Liver (tissue), 3 donors: ENCODE measurements at regions not wholly inside any gene's neighbourhood (a gene's known extent, or its start where the extent isn't known, plus 50 kb on each side); places are given as distances from the start of the nearest gene placed in this dataset.

Experiments
- CTCF ChIP-seq: fragments of 150-350 bp; IDR thresholded peaks from 2 replicates; pipeline ENCODE4 v1.5.1; 2017; ENCODE audit warnings: improper control_type of control experiment, low read depth, low read length; ENCODE audit not compliant: missing input control
- JUND ChIP-seq, 2 donors: IDR thresholded peaks; 2 replicates each; pipeline ENCODE4 v1.6.1; 2016; ENCODE audit warnings: antibody characterized with exemption in 2 of 2
- MAX ChIP-seq: IDR thresholded peaks from 2 replicates; pipeline ENCODE4 v1.6.1; 2016; ENCODE audit warnings: antibody characterized with exemption
- NR2F2 ChIP-seq: IDR thresholded peaks from 2 replicates; pipeline ENCODE4 v1.6.1; 2016; ENCODE audit warnings: antibody characterized with exemption
- RAD21 ChIP-seq, 2 donors: IDR thresholded peaks; 2 replicates each; pipeline ENCODE4 v1.6.1; 2016; ENCODE audit warnings: antibody characterized with exemption in 2 of 2, mild to moderate bottlenecking in 2 of 2
- REST ChIP-seq: IDR thresholded peaks from 2 replicates; pipeline ENCODE4 v1.6.1; 2016; ENCODE audit warnings: antibody characterized with exemption, mild to moderate bottlenecking
- TAF1 ChIP-seq: conservative IDR thresholded peaks from 2 replicates; pipeline ENCODE4 v1.6.1; 2016; ENCODE audit warnings: antibody characterized with exemption, mild to moderate bottlenecking
- ZBTB33 ChIP-seq: IDR thresholded peaks from 2 replicates; pipeline ENCODE4 v1.6.1; 2016; ENCODE audit warnings: antibody characterized with exemption
- donor health status: healthy.
- donor health status: healthy.

DNA sequence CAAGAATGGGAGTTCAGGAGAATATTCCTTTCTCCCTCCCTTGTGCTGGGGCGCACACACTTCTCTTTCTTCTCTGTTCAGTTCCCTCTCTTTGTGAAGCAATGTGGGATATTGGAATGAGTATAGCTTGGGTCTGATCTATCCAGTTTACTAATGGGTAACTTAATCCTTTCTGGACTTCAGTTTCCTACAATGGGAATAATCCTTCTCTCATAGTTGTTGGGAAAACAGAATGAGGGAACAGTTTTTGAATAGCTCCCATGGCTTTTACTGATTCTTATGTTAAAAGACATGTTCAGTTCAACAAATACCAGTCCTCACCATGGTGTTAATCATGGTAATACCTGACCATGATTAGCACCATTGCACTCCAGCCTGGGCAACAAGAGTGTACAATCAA, 93.1 kb downstream of the ARL4C start:
- TF ChIP-seq ZBTB33, result no peak
- TF ChIP-seq CTCF, result no peak
- no peak for TF ChIP-seq REST
- no peak for TF ChIP-seq RAD21 (IDR thresholded peaks at IDR 0.05)
- no peak for TF ChIP-seq TAF1
- no peak for TF ChIP-seq JUND (IDR thresholded peaks at IDR 0.05)
- TF ChIP-seq MAX, result no peak
- TF ChIP-seq NR2F2, result no peak
